ENCODE measurements at regions not wholly inside any gene's neighbourhood (a gene's known extent, or its start where the extent isn't known, plus 50 kb on each side); places are given as distances from the start of the nearest gene placed in this dataset.
"Not testable (repeated sequence)": the region's sequence is repeated elsewhere in the genome, so short reads cannot be mapped to it uniquely, and the experiment has no call there.

GRCh38 chr17:74125156-74125555, 78.3 kb upstream of the RPL38 start:
- Histone ChIP-seq H3K4me1 (no peaks in the 10 kb centered on the region), H3K27me3 (peaks cover 0 to 4% of the 10 kb centered on the region in 2 donors), H3K27ac (no peak overlapping the region), H3K9me3 (no peaks in the 10 kb centered on the region), H3K4me3 (no peak overlapping the region), H3K36me3 (no peaks in the 10 kb centered on the region)
- DNase-seq (ENCODE audit: low spot score in 2 of 2) = no peak
- TF ChIP-seq EP300 (IDR thresholded peaks at IDR 0.05) (no peak), POLR2A (IDR thresholded peaks at IDR 0.05) (no peak)
- TF ChIP-seq, protein P1, sequence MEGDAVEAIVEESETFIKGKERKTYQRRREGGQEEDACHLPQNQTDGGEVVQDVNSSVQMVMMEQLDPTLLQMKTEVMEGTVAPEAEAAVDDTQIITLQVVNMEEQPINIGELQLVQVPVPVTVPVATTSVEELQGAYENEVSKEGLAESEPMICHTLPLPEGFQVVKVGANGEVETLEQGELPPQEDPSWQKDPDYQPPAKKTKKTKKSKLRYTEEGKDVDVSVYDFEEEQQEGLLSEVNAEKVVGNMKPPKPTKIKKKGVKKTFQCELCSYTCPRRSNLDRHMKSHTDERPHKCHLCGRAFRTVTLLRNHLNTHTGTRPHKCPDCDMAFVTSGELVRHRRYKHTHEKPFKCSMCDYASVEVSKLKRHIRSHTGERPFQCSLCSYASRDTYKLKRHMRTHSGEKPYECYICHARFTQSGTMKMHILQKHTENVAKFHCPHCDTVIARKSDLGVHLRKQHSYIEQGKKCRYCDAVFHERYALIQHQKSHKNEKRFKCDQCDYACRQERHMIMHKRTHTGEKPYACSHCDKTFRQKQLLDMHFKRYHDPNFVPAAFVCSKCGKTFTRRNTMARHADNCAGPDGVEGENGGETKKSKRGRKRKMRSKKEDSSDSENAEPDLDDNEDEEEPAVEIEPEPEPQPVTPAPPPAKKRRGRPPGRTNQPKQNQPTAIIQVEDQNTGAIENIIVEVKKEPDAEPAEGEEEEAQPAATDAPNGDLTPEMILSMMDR (IDR thresholded peaks at IDR 0.05) = no peak
- 44 to 54% methylated on average over 4 of the region's 4 CpGs for WGBS, 2 donors

GRCh38 chr17:74126179-74126900, 77.1 kb upstream of the RPL38 start:
- no peak overlapping the region for H3K4me3 ChIP-seq
- no peak overlapping the region for H3K27ac ChIP-seq
- H3K27me3 ChIP-seq = peaks cover 0 to 10% of the 10 kb centered on the region in 2 donors
- no peaks in the 10 kb centered on the region for H3K4me1 ChIP-seq
- no peak for DNase-seq (ENCODE audit: low spot score in 2 of 2)
- WGBS, 2 donors = 65 to 68% methylated on average over 11 of the region's 11 CpGs
- H3K36me3 ChIP-seq = no peaks in the 10 kb centered on the region
- no peaks in the 10 kb centered on the region for H3K9me3 ChIP-seq
- TF ChIP-seq POLR2A (IDR thresholded peaks at IDR 0.05) (no peak), EP300 (IDR thresholded peaks at IDR 0.05) (no peak)
- TF ChIP-seq, protein P1 (IDR thresholded peaks at IDR 0.05) = no peak

- Histone ChIP-seq H3K4me1 (no peaks in the 10 kb centered on the region), H3K4me3 (no peak overlapping the region), H3K27me3 (peaks cover 0 to 11% of the 10 kb centered on the region in 2 donors), H3K9me3 (peaks cover 0 to 4% (median 0%) of the 10 kb centered on the region in 4 donors), H3K36me3 (no peaks in the 10 kb centered on the region), H3K27ac (no peak overlapping the region)
- no peak for DNase-seq (ENCODE audit: low spot score in 2 of 2)
- WGBS, 2 donors = 91 to 95% methylated on average over 5 of the region's 5 CpGs
- TF ChIP-seq POLR2A (IDR thresholded peaks at IDR 0.05) (no peak), EP300 (IDR thresholded peaks at IDR 0.05) (no peak)
- TF ChIP-seq, protein P1 (IDR thresholded peaks at IDR 0.05) = no peak
Observed at GRCh38 chr17:74126959-74127358, 76.5 kb upstream of the RPL38 start.

GRCh38 chr17:74128456-74129211, 74.8 kb upstream of the RPL38 start:
- Histone ChIP-seq H3K27me3 (peaks cover 0 to 11% of the 10 kb centered on the region in 2 donors), H3K4me3 (no peak overlapping the region), H3K36me3 (no peaks in the 10 kb centered on the region), H3K9me3 (peaks cover 0 to 5% (median 0%) of the 10 kb centered on the region in 4 donors), H3K27ac (no peak overlapping the region), H3K4me1 (no peaks in the 10 kb centered on the region)
- 65 to 70% methylated on average over 10 of the region's 10 CpGs for WGBS, 2 donors
- no peak for TF ChIP-seq EP300 (IDR thresholded peaks at IDR 0.05)
- no peak for TF ChIP-seq POLR2A (IDR thresholded peaks at IDR 0.05)
- TF ChIP-seq, protein P1 (IDR thresholded peaks at IDR 0.05) = no peak
- DNase-seq (ENCODE audit: low spot score in 2 of 2) = no peak

DNA sequence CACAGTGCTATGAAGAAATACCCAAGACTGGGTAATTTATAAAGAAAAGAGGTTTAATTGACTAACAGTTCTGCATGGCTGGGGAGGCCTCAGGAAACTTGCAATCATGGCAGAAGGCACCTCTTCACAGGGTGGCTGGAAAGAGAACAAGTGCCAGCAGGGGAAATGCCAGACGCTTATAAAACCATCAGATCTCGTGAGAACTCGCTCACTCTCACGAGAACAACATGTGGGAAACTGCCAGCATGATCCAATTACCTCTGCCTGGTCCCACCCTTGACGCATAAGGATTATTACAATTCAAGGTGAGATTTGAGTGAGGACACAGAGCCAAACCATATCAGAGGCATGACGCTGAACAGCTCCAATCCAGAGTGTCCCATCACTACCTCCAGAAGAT, 73.7 kb upstream of the RPL38 start:
- not testable (repeated sequence) for H3K27ac ChIP-seq; H3K9me3 ChIP-seq; H3K4me1 ChIP-seq; H3K4me3 ChIP-seq; H3K36me3 ChIP-seq; DNase-seq (ENCODE audit: low spot score in 2 of 2)
- peaks cover 0 to 11% of the 10 kb centered on the region in 2 donors for H3K27me3 ChIP-seq
- WGBS, 2 donors = 57 to 63% methylated on average over 6 of the region's 6 CpGs

Measured in tibial nerve (tissue), 4 donors.